Astrocyte (in vitro differentiated cells and primary cell): ENCODE measurements at regions not wholly inside any gene's neighbourhood (a gene's known extent, or its start where the extent isn't known, plus 50 kb on each side); places are given as distances from the start of the nearest gene placed in this dataset.

Experiments used
- CTCF ChIP-seq: IDR thresholded peaks from 2 replicates; pipeline ENCODE4 v1.5.1; 2011; ENCODE audit warnings: low read depth, mild to moderate bottlenecking, inconsistent platforms, low read length, moderate library complexity; ENCODE audit not compliant: insufficient read depth
- EZH2 ChIP-seq: IDR thresholded peaks from 2 replicates; pipeline ENCODE4 v1.6.1; 2012; ENCODE audit warnings: mild to moderate bottlenecking, low read length, inconsistent platforms; ENCODE audit not compliant: insufficient read depth

DNA sequence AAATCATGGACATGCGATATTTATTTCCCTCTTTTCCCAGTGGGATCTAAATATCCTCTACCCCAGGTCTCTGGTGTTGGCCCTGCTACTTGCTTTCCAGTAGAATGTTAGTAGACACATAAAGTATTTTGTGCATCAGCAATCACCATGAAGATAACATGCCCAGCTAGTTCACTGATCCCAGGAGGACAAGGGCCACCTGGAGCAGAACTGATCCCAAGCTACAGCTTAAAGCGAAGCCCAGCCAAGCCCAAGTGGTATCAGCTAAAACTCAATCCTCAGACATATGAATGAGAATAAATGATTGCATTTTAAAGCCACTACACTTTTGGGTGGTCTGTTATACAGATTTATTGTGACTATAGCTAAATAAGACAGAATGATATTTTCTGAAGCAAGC lies 516.2 kb downstream of the INSC start:
- TF ChIP-seq CTCF (no peak), EZH2 (no peak)
